Hepatocyte (in vitro differentiated cells): ENCODE measurements at regions not wholly inside any gene's neighbourhood (a gene's known extent, or its start where the extent isn't known, plus 50 kb on each side); places are given as distances from the start of the nearest gene placed in this dataset.

Source experiments
- CTCF ChIP-seq: fragments of 200-600 bp; sonication (generic); IDR thresholded peaks from 2 replicates; pipeline ENCODE4 v1.5.1; 2016; ENCODE audit warnings: antibody characterized with exemption, mild to moderate bottlenecking; ENCODE audit not compliant: poor library complexity
- EZH2 ChIP-seq: fragments of 200-600 bp; sonication (generic); IDR thresholded peaks from 2 replicates; pipeline ENCODE4 v1.6.1; 2016; ENCODE audit warnings: antibody characterized with exemption, mild to moderate bottlenecking, borderline replicate concordance
- EZH2phosphoT487 ChIP-seq: fragments of 200-600 bp; sonication (generic); IDR thresholded peaks from one replicate; pipeline ENCODE4 v1.6.1; 2018; ENCODE audit warnings: antibody characterized with exemption, mild to moderate bottlenecking, low read depth, moderate library complexity; ENCODE audit not compliant: unreplicated experiment, severe bottlenecking

GRCh38 chr3:24857945-24858344 is 363.3 kb upstream of the THRB start:
- TF ChIP-seq CTCF = no peak
- TF ChIP-seq EZH2phosphoT487 = no peak
- no peak for TF ChIP-seq EZH2
